SK-N-SH treated with all-trans-retinoic acid at 6 μM for 48 hours (cell line): ENCODE measurements at regions not wholly inside any gene's neighbourhood (a gene's known extent, or its start where the extent isn't known, plus 50 kb on each side); places are given as distances from the start of the nearest gene placed in this dataset.

Experiments
- ARNTL ChIP-seq: fragments of 450-650 bp; formaldehyde crosslinking; IDR thresholded peaks from 2 replicates; pipeline ENCODE4 v1.5.0; 2020; ENCODE audit warnings: low read depth, mild to moderate bottlenecking, moderate library complexity, borderline replicate concordance
- CSDC2 ChIP-seq: fragments of 250-450 bp; sonication (Bioruptor Pico); IDR thresholded peaks from 2 replicates; pipeline ENCODE4 v1.5.0; 2020; ENCODE audit warnings: mild to moderate bottlenecking, moderate library complexity
- ESRRG ChIP-seq: fragments of 250-450 bp; sonication (Bioruptor Pico); IDR thresholded peaks from 2 replicates; pipeline ENCODE4 v1.6.1; 2021; ENCODE audit warnings: mild to moderate bottlenecking
- PPARA ChIP-seq: fragments of 250-450 bp; sonication (Bioruptor Pico); IDR thresholded peaks from 2 replicates; pipeline ENCODE4 v1.5.0; 2020; ENCODE audit warnings: mild to moderate bottlenecking, borderline replicate concordance
- RARB ChIP-seq: fragments of 250-450 bp; sonication (Bioruptor Pico); IDR thresholded peaks from 2 replicates; pipeline ENCODE4 v1.8.0; 2021; ENCODE audit warnings: mild to moderate bottlenecking, moderate library complexity
- ZC3H10 ChIP-seq: fragments of 250-450 bp; sonication (Bioruptor Pico); IDR thresholded peaks from 2 replicates; pipeline ENCODE4 v1.5.1; 2021; ENCODE audit warnings: mild to moderate bottlenecking, moderate library complexity
- ZFP30 ChIP-seq: fragments of 450-650 bp; formaldehyde crosslinking; IDR thresholded peaks from 2 replicates; pipeline ENCODE4 v1.5.0; 2022; ENCODE audit warnings: mild to moderate bottlenecking, moderate library complexity
- ZNF565 ChIP-seq: fragments of 450-650 bp; formaldehyde crosslinking; conservative IDR thresholded peaks from 2 replicates; pipeline ENCODE4 v1.5.0; 2020; ENCODE audit warnings: low read depth, mild to moderate bottlenecking, moderate library complexity

- TF ChIP-seq ZFP30 (CRISPR knock-in tag) (no peak), ARNTL (CRISPR knock-in tag) (no peak), RARB (CRISPR knock-in tag) (no peak), ZC3H10 (CRISPR knock-in tag) (no peak), CSDC2 (CRISPR knock-in tag) (no peak), ZNF565 (no peak), ESRRG (CRISPR knock-in tag) (no peak), PPARA (CRISPR knock-in tag) (no peak)
These were observed 649.6 kb upstream of the PTBP2 start for GRCh38 chr1:96072021-96072420.
